ENCODE measurements at regions not wholly inside any gene's neighbourhood (a gene's known extent, or its start where the extent isn't known, plus 50 kb on each side); places are given as distances from the start of the nearest gene placed in this dataset.

- Histone ChIP-seq H3K4me3 (no peak overlapping the region), H3K27ac (no peak overlapping the region)
- TF ChIP-seq, protein P1, sequence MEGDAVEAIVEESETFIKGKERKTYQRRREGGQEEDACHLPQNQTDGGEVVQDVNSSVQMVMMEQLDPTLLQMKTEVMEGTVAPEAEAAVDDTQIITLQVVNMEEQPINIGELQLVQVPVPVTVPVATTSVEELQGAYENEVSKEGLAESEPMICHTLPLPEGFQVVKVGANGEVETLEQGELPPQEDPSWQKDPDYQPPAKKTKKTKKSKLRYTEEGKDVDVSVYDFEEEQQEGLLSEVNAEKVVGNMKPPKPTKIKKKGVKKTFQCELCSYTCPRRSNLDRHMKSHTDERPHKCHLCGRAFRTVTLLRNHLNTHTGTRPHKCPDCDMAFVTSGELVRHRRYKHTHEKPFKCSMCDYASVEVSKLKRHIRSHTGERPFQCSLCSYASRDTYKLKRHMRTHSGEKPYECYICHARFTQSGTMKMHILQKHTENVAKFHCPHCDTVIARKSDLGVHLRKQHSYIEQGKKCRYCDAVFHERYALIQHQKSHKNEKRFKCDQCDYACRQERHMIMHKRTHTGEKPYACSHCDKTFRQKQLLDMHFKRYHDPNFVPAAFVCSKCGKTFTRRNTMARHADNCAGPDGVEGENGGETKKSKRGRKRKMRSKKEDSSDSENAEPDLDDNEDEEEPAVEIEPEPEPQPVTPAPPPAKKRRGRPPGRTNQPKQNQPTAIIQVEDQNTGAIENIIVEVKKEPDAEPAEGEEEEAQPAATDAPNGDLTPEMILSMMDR (IDR thresholded peaks at IDR 0.05): no peak
- no peak for DNase-seq (ENCODE audit: low spot score)
These were observed 156.5 kb upstream of the OLIG3 start for GRCh38 chr6:137650720-137651119.

GRCh38 chr6:137651178-137651577, 157.0 kb upstream of the OLIG3 start:
- DNase-seq (ENCODE audit: low spot score): no peak
- Histone ChIP-seq H3K4me3 (no peak overlapping the region), H3K27ac (no peak overlapping the region)
- TF ChIP-seq, protein P1 (IDR thresholded peaks at IDR 0.05): no peak

GRCh38 chr6:137651591-137652335, 157.6 kb upstream of the OLIG3 start:
- TF ChIP-seq, protein P1 (IDR thresholded peaks at IDR 0.05): no peak
- no peak for DNase-seq (ENCODE audit: low spot score)
- Histone ChIP-seq H3K27ac (no peak overlapping the region), H3K4me3 (no peak overlapping the region)

- TF ChIP-seq, protein P1 (IDR thresholded peaks at IDR 0.05): no peak
- no peak for DNase-seq (ENCODE audit: low spot score)
- Histone ChIP-seq H3K4me3 (no peak overlapping the region), H3K27ac (no peak overlapping the region)
These were observed 158.9 kb upstream of the OLIG3 start for GRCh38 chr6:137652961-137653705.

GRCh38 chr6:137653706-137654059, 159.5 kb upstream of the OLIG3 start:
- TF ChIP-seq, protein P1 (IDR thresholded peaks at IDR 0.05): no peak
- H3K27ac ChIP-seq: no peak overlapping the region
- no peak for DNase-seq (ENCODE audit: low spot score)
- no peak overlapping the region for H3K4me3 ChIP-seq

GRCh38 chr6:137654365-137654981, 160.3 kb upstream of the OLIG3 start:
- no peak overlapping the region for H3K27ac ChIP-seq
- DNase-seq (ENCODE audit: low spot score): no peak
- TF ChIP-seq, protein P1 (IDR thresholded peaks at IDR 0.05): no peak
- no peak overlapping the region for H3K4me3 ChIP-seq
